WI38 (cell line): ENCODE measurements at regions not wholly inside any gene's neighbourhood (a gene's known extent, or its start where the extent isn't known, plus 50 kb on each side); places are given as distances from the start of the nearest gene placed in this dataset.

ENCODE experiments used
- H3K4me3 ChIP-seq: 2 replicates; pipeline ENCODE4 v1.5.1; 2011; ENCODE audit warnings: low read depth, mild to moderate bottlenecking, control low read depth, low read length
- TF ChIP-seq, protein P1 (sequence below): IDR thresholded peaks from 2 replicates; pipeline ENCODE4 v1.5.1; 2012; ENCODE audit warnings: low read depth, mild to moderate bottlenecking, control low read depth, low read length

DNA sequence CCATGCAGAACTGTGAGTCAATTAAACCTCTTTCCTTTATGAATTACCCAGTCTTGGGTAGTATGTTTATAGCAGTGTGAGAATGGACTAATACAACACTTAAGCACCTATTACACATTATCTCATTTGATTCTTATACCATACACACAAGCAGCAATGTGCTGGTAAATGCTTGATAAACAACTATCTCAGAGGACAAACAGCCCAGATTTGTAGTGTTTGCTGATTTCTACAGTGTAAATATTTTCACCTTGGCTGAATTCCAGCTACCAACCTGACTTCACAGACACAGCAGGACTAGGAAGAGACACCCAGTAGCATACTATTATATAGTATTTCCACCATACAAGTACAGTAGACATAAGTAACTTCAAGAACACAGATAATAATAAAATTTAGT is 406.5 kb upstream of the CNKSR2 start:
- H3K4me3 ChIP-seq = no peak overlapping the region
- TF ChIP-seq, protein P1, sequence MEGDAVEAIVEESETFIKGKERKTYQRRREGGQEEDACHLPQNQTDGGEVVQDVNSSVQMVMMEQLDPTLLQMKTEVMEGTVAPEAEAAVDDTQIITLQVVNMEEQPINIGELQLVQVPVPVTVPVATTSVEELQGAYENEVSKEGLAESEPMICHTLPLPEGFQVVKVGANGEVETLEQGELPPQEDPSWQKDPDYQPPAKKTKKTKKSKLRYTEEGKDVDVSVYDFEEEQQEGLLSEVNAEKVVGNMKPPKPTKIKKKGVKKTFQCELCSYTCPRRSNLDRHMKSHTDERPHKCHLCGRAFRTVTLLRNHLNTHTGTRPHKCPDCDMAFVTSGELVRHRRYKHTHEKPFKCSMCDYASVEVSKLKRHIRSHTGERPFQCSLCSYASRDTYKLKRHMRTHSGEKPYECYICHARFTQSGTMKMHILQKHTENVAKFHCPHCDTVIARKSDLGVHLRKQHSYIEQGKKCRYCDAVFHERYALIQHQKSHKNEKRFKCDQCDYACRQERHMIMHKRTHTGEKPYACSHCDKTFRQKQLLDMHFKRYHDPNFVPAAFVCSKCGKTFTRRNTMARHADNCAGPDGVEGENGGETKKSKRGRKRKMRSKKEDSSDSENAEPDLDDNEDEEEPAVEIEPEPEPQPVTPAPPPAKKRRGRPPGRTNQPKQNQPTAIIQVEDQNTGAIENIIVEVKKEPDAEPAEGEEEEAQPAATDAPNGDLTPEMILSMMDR = no peak

- TF ChIP-seq, protein P1 = no peak
- H3K4me3 ChIP-seq = no peak overlapping the region
Observed at GRCh38 chrX:20965270-20966044, 408.8 kb upstream of the CNKSR2 start.

DNA sequence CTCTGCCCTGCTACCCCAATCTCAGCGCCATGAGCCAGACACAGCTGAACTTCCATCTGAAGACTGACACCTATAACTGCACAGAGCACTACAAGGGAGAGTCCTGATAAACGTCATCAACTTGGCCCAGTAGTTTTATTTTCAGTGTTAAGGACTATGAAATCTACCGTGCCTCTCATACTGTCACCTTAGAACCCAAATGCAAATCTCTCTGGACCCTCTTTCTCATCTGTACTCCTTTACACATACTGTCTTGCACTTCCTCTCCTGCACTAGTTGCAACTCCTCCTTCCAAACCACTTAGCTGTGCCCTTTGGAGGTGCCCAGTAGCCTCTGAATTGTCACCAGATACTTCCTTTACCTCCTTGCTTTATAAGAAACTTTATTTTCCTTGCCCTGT is 420.2 kb upstream of the CNKSR2 start:
- H3K4me3 ChIP-seq = no peak overlapping the region
- TF ChIP-seq, protein P1 = no peak

- TF ChIP-seq, protein P1 = no peak
- H3K4me3 ChIP-seq = no peak overlapping the region
Observed at GRCh38 chrX:20952180-20952579, 422.0 kb upstream of the CNKSR2 start.

DNA sequence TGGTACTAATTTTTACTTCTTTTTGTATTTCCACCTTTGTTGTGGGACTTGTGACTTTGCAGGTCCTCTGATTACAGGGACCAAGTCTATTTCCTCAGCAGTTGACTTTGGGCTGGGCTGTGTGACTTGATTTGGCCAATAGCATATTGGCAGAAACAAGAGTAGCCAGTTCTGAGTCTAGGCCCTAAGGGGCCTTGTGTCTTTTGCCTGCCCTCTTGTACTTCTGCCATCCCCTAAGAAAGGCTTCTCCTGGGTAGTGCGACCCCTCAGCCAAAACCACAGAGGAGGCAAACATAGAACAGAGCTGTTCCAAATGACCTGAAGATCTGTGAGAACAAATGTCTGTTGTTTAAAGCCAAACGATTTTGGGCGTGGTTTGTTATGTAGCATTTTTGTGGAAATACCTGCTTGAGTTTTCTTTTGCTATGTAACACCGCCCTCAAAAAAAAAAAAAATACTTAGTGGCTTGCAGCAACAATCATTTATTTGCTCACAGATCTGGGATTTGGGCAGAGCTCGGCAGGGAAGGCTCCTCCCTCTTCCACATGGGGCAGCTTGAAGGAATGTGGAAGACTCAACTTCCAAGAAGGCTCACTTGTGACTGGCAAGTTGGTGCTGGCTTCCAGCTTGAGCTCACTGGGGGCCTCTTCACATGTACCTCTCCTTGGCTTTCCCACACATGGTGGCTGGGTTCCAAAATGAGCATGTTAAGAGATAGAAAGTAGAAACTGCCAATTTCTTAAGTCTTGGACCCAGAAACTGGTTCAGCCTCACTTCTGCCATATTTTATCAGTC is 423.0 kb upstream of the CNKSR2 start:
- TF ChIP-seq, protein P1 = no peak
- H3K4me3 ChIP-seq = no peak overlapping the region

- TF ChIP-seq, protein P1 = no peak
- no peak overlapping the region for H3K4me3 ChIP-seq
Observed at GRCh38 chrX:20947411-20947912, 426.8 kb upstream of the CNKSR2 start.

DNA sequence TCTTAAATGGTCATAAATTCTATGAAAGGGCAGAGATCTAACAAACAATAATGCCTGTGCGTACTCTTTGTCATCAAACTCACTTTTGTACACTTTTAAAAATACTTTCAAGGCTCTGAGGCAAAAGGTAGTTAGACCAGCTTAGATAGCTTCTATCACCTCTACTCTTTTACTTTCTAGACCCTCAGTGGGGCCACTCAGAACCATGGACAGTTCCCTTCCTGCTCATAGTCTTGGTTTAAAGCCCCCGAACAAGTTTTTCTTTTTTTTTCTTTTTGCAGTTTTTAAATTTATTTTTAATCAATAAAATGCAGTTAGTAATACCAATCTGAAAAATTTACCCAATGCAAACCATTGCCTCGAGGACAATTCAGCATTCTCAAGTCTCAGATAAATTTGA is 460.5 kb upstream of the CNKSR2 start:
- H3K4me3 ChIP-seq = no peak overlapping the region
- TF ChIP-seq, protein P1 = no peak
